Stomach (tissue), 8 donors: ENCODE measurements at regions not wholly inside any gene's neighbourhood (a gene's known extent, or its start where the extent isn't known, plus 50 kb on each side); places are given as distances from the start of the nearest gene placed in this dataset.
A peak's percentile ranks its signal among the peaks of the same experiment; 100 is the strongest.

Source experiments
- DNase-seq, 2 donors: peaks; one replicate each; pipeline versions ENCODE4 v3.0.0 to v3.0.0-alpha.2; 2013 to 2019
- H3K27ac ChIP-seq, 5 donors: fragments of 200-600 bp in 4 of 5; sonication (generic) in 4 of 5; one replicate each; pipeline ENCODE4 v1.5.1; 2013 to 2019; ENCODE audit warnings: mild to moderate bottlenecking in 1 of 5, moderate library complexity in 1 of 5
- H3K27me3 ChIP-seq, 3 donors: fragments of 200-600 bp; sonication (generic); one replicate each; pipeline ENCODE4 v1.5.1; 2017 to 2019; ENCODE audit warnings: mixed run types in 1 of 3
- H3K36me3 ChIP-seq, 4 donors: fragments of 200-600 bp; sonication (generic); 1 replicate in 3 of 4; 2 replicates in 1 of 4; pipeline ENCODE4 v1.5.1; 2016 to 2019
- H3K4me1 ChIP-seq, 4 donors: fragments of 200-600 bp; sonication (generic); one replicate each; pipeline ENCODE4 v1.5.1; 2016 to 2019
- H3K4me3 ChIP-seq, 4 donors: fragments of 200-600 bp; sonication (generic) in 3 of 4; one replicate each; pipeline ENCODE4 v1.5.1; 2016 to 2019; ENCODE audit warnings: mild to moderate bottlenecking in 1 of 4
- H3K9me3 ChIP-seq, 4 donors: fragments of 200-600 bp; sonication (generic); one replicate each; pipeline ENCODE4 v1.5.1; 2016 to 2019
- EP300 ChIP-seq: sonication (generic); formaldehyde crosslinking; IDR thresholded peaks from one replicate; pipeline ENCODE4 v1.6.1; 2017; ENCODE audit warnings: antibody characterized with exemption
- POLR2A ChIP-seq, 4 donors: fragments of 450-650 bp; IDR thresholded peaks; one replicate each; pipeline ENCODE4 v1.6.1; 2016; ENCODE audit warnings: antibody characterized with exemption in 4 of 4, control low read depth in 2 of 4, mild to moderate bottlenecking in 1 of 4, moderate library complexity in 1 of 4
- POLR2AphosphoS5 ChIP-seq, 3 donors: sonication (generic); formaldehyde crosslinking; IDR thresholded peaks; one replicate each; pipeline ENCODE4 v1.6.1; 2016; ENCODE audit warnings: antibody characterized with exemption in 3 of 3
- WGBS, 5 donors: extraction: QIAGEN DNeasy Blood & Tissue Kit in 3 of 5; methylation state at CpG; one replicate each; pipeline versions ENCODE4 v1.1.5 to v1.1.7; 2013 to 2018; 5-methylcytosine and 5-hydroxymethylcytosine counted together
- intact Hi-C: fragments of 100-400 bp; cut with DNase I; formaldehyde crosslinking; loops from one replicate; pipeline ENCODE4 v1.15.1; 2023; ENCODE audit warnings: low total_unique reads
- TF ChIP-seq, protein P1 (sequence below), 7 experiments: fragments of 450-650 bp in 4 of 7; fragments of 200-600 bp in 3 of 7; sonication (generic) in 3 of 7; IDR thresholded peaks; one replicate each; pipeline ENCODE4 v1.5.1; 2016 to 2019; ENCODE audit warnings: antibody characterized with exemption in 7 of 7, control low read depth in 2 of 7, mild to moderate bottlenecking in 1 of 7
- donor health status: healthy with polysubstance abuse.
- donor health status: Bipolar disorder and iron deficiency.
- donor health status: healthy.

DNA sequence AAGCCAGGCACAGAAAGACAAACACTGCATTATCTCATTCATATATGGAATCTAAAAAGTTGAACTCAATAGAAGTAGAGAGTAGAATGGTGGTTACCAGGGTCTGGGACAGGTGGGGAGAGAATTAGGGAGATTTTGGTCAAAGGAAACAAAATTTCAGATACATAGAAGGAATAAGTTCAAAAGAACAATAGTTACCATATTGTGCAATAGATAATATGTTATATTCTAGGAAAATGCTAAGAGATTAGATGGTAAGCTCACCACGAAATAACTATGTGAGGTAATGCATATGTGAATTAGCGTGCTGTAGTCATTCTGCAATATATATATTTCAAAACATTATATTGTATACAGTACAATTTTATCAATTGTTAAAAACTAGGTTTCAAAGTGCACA lies 442.5 kb downstream of the KCNH5 start:
- Histone ChIP-seq H3K36me3 (no peaks in the 10 kb centered on the region), H3K27me3 (no peaks in the 10 kb centered on the region), H3K27ac (no peak overlapping the region), H3K4me3 (no peak overlapping the region), H3K4me1 (no peaks in the 10 kb centered on the region), H3K9me3 (peaks cover 0 to 6% (median under 1%) of the 10 kb centered on the region in 4 donors)
- WGBS, 5 donors: 89 to 93% (median 92%) methylated on average over 2 of the region's 2 CpGs
- intact Hi-C loops: no loop called here
- TF ChIP-seq POLR2AphosphoS5 (IDR thresholded peaks at IDR 0.05): no peak
- TF ChIP-seq, protein P1, sequence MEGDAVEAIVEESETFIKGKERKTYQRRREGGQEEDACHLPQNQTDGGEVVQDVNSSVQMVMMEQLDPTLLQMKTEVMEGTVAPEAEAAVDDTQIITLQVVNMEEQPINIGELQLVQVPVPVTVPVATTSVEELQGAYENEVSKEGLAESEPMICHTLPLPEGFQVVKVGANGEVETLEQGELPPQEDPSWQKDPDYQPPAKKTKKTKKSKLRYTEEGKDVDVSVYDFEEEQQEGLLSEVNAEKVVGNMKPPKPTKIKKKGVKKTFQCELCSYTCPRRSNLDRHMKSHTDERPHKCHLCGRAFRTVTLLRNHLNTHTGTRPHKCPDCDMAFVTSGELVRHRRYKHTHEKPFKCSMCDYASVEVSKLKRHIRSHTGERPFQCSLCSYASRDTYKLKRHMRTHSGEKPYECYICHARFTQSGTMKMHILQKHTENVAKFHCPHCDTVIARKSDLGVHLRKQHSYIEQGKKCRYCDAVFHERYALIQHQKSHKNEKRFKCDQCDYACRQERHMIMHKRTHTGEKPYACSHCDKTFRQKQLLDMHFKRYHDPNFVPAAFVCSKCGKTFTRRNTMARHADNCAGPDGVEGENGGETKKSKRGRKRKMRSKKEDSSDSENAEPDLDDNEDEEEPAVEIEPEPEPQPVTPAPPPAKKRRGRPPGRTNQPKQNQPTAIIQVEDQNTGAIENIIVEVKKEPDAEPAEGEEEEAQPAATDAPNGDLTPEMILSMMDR (IDR thresholded peaks at IDR 0.05): no peak
- TF ChIP-seq EP300: no peak
- TF ChIP-seq POLR2A (IDR thresholded peaks at IDR 0.05): no peak
- DNase-seq: no peak

DNA sequence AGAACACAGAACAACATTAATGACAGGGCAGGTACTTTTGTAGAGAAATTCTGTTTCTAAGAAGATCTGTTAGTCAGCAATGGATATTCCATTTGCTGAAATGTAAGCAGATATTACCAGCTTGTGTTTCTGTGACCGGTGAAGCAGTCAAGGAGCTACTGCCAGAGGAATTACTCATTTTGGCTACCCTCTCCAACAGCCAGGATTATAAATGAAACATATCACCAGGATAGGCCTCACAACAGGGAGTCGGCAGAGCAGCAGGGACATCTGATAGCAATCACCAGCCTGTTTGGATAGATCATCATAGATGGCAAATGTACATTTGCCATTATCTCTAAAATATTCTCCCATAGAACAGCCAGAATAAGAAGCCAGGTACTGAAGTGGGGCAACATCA lies 440.7 kb downstream of the KCNH5 start:
- peaks cover 0 to 3% (median 0%) of the 10 kb centered on the region in 4 donors for H3K9me3 ChIP-seq
- no peak for DNase-seq
- H3K27me3 ChIP-seq: no peaks in the 10 kb centered on the region
- 53 to 78% (median 72%) methylated on average over 2 of the region's 2 CpGs for WGBS, 5 donors
- no peaks in the 10 kb centered on the region for H3K4me1 ChIP-seq
- no peak overlapping the region for H3K27ac ChIP-seq
- no peak for TF ChIP-seq POLR2A (IDR thresholded peaks at IDR 0.05)
- TF ChIP-seq, protein P1 (IDR thresholded peaks at IDR 0.05): no peak
- no peak for TF ChIP-seq POLR2AphosphoS5 (IDR thresholded peaks at IDR 0.05)
- no peak for TF ChIP-seq EP300
- no peak overlapping the region for H3K4me3 ChIP-seq
- intact Hi-C loops: no loop called here
- H3K36me3 ChIP-seq: no peaks in the 10 kb centered on the region

DNA sequence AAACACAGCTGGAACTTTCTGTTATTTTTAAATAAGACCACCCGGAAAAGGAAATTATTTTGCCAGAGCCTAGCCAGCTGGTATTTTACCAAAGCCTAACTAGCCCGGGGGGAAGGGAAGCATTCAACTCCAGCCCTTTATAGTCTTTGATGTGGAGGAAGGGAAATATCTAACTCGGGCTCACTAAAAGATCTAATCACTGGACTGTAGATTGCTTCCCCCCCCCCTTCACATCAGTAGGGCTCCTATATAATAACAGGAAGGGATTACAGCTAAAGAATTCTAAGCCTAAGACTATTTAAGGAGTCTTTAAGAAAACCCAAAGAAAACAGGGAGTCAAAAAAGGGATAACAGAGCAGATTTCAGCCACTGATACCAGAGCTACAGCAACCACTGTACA lies 431.1 kb downstream of the KCNH5 start:
- no peaks in the 10 kb centered on the region for H3K4me1 ChIP-seq
- TF ChIP-seq, protein P1 (IDR thresholded peaks at IDR 0.05): no peak
- TF ChIP-seq EP300 (no peak), POLR2AphosphoS5 (IDR thresholded peaks at IDR 0.05) (no peak), POLR2A (IDR thresholded peaks at IDR 0.05) (no peak)
- H3K27ac ChIP-seq: no peak overlapping the region
- H3K36me3 ChIP-seq: no peaks in the 10 kb centered on the region
- WGBS, 5 donors: 17 to 31% (median 19%) methylated on average over 3 of the region's 3 CpGs
- intact Hi-C loops: no loop called here
- no peaks in the 10 kb centered on the region for H3K9me3 ChIP-seq
- peak in 1 of 2 donors; percentile 8 for DNase-seq
- H3K27me3 ChIP-seq: no peaks in the 10 kb centered on the region
- no peak overlapping the region for H3K4me3 ChIP-seq

DNA sequence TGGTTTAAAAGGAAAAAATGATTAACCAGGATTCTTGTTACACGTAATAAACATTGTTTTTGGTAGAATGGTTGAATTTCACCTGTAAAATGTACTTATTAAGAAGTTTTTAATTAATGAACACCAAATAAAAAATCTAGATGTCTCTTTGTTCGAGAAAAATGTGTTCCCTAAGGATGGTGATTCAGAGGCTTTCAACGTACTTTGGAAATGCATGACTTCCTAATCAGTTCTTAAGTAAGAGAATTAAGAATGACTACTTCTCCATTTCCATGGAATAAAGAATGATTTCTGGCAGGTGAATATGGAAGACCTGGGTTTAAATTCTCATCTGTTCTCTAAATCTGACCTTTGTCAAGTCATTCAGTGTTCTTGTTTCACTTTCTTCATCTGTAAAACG lies 428.6 kb downstream of the KCNH5 start:
- no peak overlapping the region for H3K27ac ChIP-seq
- H3K36me3 ChIP-seq: no peaks in the 10 kb centered on the region
- intact Hi-C loops: no loop called here
- no peaks in the 10 kb centered on the region for H3K4me1 ChIP-seq
- no peak for DNase-seq
- no peaks in the 10 kb centered on the region for H3K9me3 ChIP-seq
- TF ChIP-seq POLR2A (IDR thresholded peaks at IDR 0.05) (no peak), POLR2AphosphoS5 (IDR thresholded peaks at IDR 0.05) (no peak), EP300 (no peak)
- TF ChIP-seq, protein P1 (IDR thresholded peaks at IDR 0.05): no peak
- no peaks in the 10 kb centered on the region for H3K27me3 ChIP-seq
- no peak overlapping the region for H3K4me3 ChIP-seq
- 80 to 86% (median 82%) methylated on average over 4 of the region's 4 CpGs for WGBS, 5 donors
